ENCODE measurements at regions not wholly inside any gene's neighbourhood (a gene's known extent, or its start where the extent isn't known, plus 50 kb on each side); places are given as distances from the start of the nearest gene placed in this dataset.

DNA sequence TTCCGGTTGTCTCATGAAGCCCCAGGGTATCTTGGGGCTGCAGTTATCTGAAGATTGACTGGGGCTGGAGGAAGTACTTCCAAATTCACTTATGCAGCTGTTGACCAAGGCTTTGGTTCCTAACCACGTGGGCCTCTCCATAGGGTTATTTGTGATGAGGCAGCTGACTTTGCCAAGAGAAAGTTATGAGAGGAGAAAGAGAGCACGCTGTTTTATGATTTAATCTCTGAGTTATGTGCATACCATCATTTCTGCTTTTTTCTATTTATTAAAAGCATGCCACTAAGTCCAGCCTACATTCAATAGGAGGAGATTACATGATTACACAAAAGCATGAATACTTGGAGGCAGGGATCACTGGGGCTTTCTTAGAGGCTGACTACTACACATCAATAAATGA, 215.5 kb downstream of the NHLRC3 start:
- no peaks in the 10 kb centered on the region for H3K9me3 ChIP-seq (ENCODE audit: control insufficient read depth, low read length)
- no peak overlapping the region for H3K4me3 ChIP-seq (ENCODE audit: low read length)
- no peak overlapping the region for H3K27ac ChIP-seq (ENCODE audit: low read depth, low read length)
- no peaks in the 10 kb centered on the region for H3K27me3 Mint-ChIP-seq (ENCODE audit: insufficient read depth)
- WGBS, 2 experiments (ENCODE audit: insufficient coverage in 1 of 2, insufficient read length in 1 of 2), result 67% methylated on average over 2 of the region's 3 CpGs; no CpG with 5 or more reads in 1 of the 2 experiments
- TF ChIP-seq, protein P1, sequence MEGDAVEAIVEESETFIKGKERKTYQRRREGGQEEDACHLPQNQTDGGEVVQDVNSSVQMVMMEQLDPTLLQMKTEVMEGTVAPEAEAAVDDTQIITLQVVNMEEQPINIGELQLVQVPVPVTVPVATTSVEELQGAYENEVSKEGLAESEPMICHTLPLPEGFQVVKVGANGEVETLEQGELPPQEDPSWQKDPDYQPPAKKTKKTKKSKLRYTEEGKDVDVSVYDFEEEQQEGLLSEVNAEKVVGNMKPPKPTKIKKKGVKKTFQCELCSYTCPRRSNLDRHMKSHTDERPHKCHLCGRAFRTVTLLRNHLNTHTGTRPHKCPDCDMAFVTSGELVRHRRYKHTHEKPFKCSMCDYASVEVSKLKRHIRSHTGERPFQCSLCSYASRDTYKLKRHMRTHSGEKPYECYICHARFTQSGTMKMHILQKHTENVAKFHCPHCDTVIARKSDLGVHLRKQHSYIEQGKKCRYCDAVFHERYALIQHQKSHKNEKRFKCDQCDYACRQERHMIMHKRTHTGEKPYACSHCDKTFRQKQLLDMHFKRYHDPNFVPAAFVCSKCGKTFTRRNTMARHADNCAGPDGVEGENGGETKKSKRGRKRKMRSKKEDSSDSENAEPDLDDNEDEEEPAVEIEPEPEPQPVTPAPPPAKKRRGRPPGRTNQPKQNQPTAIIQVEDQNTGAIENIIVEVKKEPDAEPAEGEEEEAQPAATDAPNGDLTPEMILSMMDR (conservative IDR thresholded peaks at IDR 0.05), result no peak
- H3K27ac Mint-ChIP-seq, result no peak overlapping the region
- no peaks in the 10 kb centered on the region for H3K36me3 ChIP-seq (ENCODE audit: control insufficient read depth, insufficient read depth, low read length)
- H3K27me3 ChIP-seq (ENCODE audit: control insufficient read depth, insufficient read depth, low read length, poor library complexity, severe bottlenecking), result no peaks in the 10 kb centered on the region
- no peaks in the 10 kb centered on the region for H3K36me3 Mint-ChIP-seq (ENCODE audit: low read depth)
- no peaks in the 10 kb centered on the region for H3K9me3 Mint-ChIP-seq
- no peak overlapping the region for H3K9ac ChIP-seq (ENCODE audit: extremely low read depth, low read length, poor library complexity, severe bottlenecking)
- H3K4me1 Mint-ChIP-seq, result no peaks in the 10 kb centered on the region
- H3K4me3 Mint-ChIP-seq, result no peak overlapping the region
- no peaks in the 10 kb centered on the region for H3K4me1 ChIP-seq (ENCODE audit: control insufficient read depth, insufficient read depth, low read length)
- no peak for DNase-seq

DNA sequence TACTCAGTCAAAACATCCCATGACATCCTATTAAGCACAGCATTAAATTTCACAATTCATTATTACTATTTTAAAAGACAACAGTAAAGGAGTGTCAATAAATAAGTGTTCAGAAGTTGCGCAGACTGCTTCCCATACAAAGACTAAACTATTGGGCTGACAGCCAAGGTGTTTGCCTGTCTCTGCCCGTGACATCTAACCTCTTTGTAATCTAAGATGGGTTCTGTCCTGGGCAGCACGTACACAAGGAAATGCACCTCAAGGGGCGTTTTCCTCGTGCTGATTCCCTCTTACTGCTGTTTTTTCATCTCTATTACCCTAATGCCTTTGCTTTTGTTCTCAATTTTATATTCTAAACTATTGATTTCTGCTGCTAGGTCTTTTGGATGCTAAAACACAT, 216.3 kb downstream of the NHLRC3 start:
- no peaks in the 10 kb centered on the region for H3K9me3 ChIP-seq (ENCODE audit: control insufficient read depth, low read length)
- H3K27ac ChIP-seq (ENCODE audit: low read depth, low read length), result no peak overlapping the region
- DNase-seq, result no peak
- H3K4me3 Mint-ChIP-seq, result no peak overlapping the region
- no peaks in the 10 kb centered on the region for H3K27me3 ChIP-seq (ENCODE audit: control insufficient read depth, insufficient read depth, low read length, poor library complexity, severe bottlenecking)
- no peaks in the 10 kb centered on the region for H3K9me3 Mint-ChIP-seq
- WGBS, 2 experiments (ENCODE audit: insufficient coverage in 1 of 2, insufficient read length in 1 of 2), result 88 to 89% methylated on average over 5 of the region's 5 CpGs
- no peaks in the 10 kb centered on the region for H3K36me3 ChIP-seq (ENCODE audit: control insufficient read depth, insufficient read depth, low read length)
- H3K27me3 Mint-ChIP-seq (ENCODE audit: insufficient read depth), result no peaks in the 10 kb centered on the region
- H3K27ac Mint-ChIP-seq, result no peak overlapping the region
- H3K4me1 ChIP-seq (ENCODE audit: control insufficient read depth, insufficient read depth, low read length), result no peaks in the 10 kb centered on the region
- no peak overlapping the region for H3K9ac ChIP-seq (ENCODE audit: extremely low read depth, low read length, poor library complexity, severe bottlenecking)
- no peaks in the 10 kb centered on the region for H3K4me1 Mint-ChIP-seq
- H3K36me3 Mint-ChIP-seq (ENCODE audit: low read depth), result no peaks in the 10 kb centered on the region
- TF ChIP-seq, protein P1 (conservative IDR thresholded peaks at IDR 0.05), result no peak
- no peak overlapping the region for H3K4me3 ChIP-seq (ENCODE audit: low read length)

DNA sequence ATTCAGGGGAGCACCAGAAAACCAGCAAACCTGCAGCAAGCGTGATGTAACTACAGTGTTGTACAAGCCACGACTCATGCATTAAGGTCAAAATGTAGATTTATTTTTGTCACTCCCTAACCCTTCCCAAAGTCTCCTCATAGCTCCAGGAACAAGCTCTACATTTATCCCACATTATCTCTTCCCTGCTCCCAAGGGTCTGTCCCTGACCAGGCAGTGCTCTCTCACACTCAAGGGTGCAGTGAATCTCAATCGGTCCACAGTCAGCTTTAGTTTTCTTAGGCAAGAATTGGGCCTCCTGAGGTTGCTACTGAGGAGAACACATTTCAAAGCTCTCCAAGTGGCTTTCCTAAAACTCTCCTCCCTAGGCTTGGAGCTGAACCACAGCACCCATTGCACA, 219.4 kb downstream of the NHLRC3 start:
- no peak for DNase-seq
- Mint-ChIP-seq H3K36me3 (ENCODE audit: low read depth) (no peaks in the 10 kb centered on the region), H3K9me3 (no peaks in the 10 kb centered on the region), H3K4me1 (no peaks in the 10 kb centered on the region), H3K27me3 (ENCODE audit: insufficient read depth) (no peaks in the 10 kb centered on the region), H3K27ac (no peak overlapping the region), H3K4me3 (no peak overlapping the region)
- 84 to 94% methylated on average over 2 to 3 of the region's 3 CpGs for WGBS, 2 experiments (ENCODE audit: insufficient coverage in 1 of 2, insufficient read length in 1 of 2)
- Histone ChIP-seq H3K27me3 (ENCODE audit: control insufficient read depth, insufficient read depth, low read length, poor library complexity, severe bottlenecking) (no peaks in the 10 kb centered on the region), H3K27ac (ENCODE audit: low read depth, low read length) (no peak overlapping the region), H3K9me3 (ENCODE audit: control insufficient read depth, low read length) (no peaks in the 10 kb centered on the region), H3K4me3 (ENCODE audit: low read length) (no peak overlapping the region), H3K36me3 (ENCODE audit: control insufficient read depth, insufficient read depth, low read length) (no peaks in the 10 kb centered on the region), H3K4me1 (ENCODE audit: control insufficient read depth, insufficient read depth, low read length) (no peaks in the 10 kb centered on the region), H3K9ac (ENCODE audit: extremely low read depth, low read length, poor library complexity, severe bottlenecking) (no peak overlapping the region)
- TF ChIP-seq, protein P1 (conservative IDR thresholded peaks at IDR 0.05), result no peak
